H54 (cell line): ENCODE measurements at regions not wholly inside any gene's neighbourhood (a gene's known extent, or its start where the extent isn't known, plus 50 kb on each side); places are given as distances from the start of the nearest gene placed in this dataset.
"Not testable (repeated sequence)": the region's sequence is repeated elsewhere in the genome, so short reads cannot be mapped to it uniquely, and the experiment has no call there.

Experiments used
- DNase-seq: peaks from one replicate; pipeline ENCODE4 v3.0.0; 2011; ENCODE audit warnings: low spot score, mixed read lengths; ENCODE audit not compliant: insufficient read length
- FAIRE-seq: peaks from 3 replicates; lab custom pipeline; 2011; peaks lifted over from hg19 to GRCh38; lab: Jason Lieb, UNC
- POLR2A ChIP-seq: IDR thresholded peaks from 2 replicates; pipeline ENCODE4 v1.6.1; 2011; ENCODE audit warnings: low read depth, mild to moderate bottlenecking, low read length

GRCh38 chr5:112576298-112576925 lies 157.3 kb upstream of the EPB41L4A start:
- TF ChIP-seq POLR2A = no peak
- DNase-seq (no peak), FAIRE-seq (no peak)

- DNase-seq (no peak), FAIRE-seq (no peak)
- no peak for TF ChIP-seq POLR2A
These were observed 158.0 kb upstream of the APC start for GRCh38 chr5:112579599-112580170.

- DNase-seq (no peak), FAIRE-seq (no peak)
- TF ChIP-seq POLR2A = no peak
These were observed 155.8 kb upstream of the APC start for GRCh38 chr5:112581811-112582320.

GRCh38 chr5:112583166-112583565 lies 154.5 kb upstream of the APC start:
- DNase-seq (no peak), FAIRE-seq (no peak)
- TF ChIP-seq POLR2A = no peak

GRCh38 chr5:112584781-112585180 lies 152.9 kb upstream of the APC start:
- no peak for DNase-seq
- no peak for FAIRE-seq
- TF ChIP-seq POLR2A = no peak

GRCh38 chr5:112586596-112587062 lies 151.1 kb upstream of the APC start:
- FAIRE-seq (no peak), DNase-seq (no peak)
- TF ChIP-seq POLR2A = no peak

- FAIRE-seq, DNase-seq: not testable (repeated sequence)
These were observed 146.8 kb upstream of the APC start for GRCh38 chr5:112590858-112591257.

- no peak for DNase-seq
- no peak for FAIRE-seq
- no peak for TF ChIP-seq POLR2A
These were observed 143.4 kb upstream of the APC start for GRCh38 chr5:112594095-112594850.

- no peak for FAIRE-seq
- TF ChIP-seq POLR2A = no peak
- no peak for DNase-seq
These were observed 142.7 kb upstream of the APC start for GRCh38 chr5:112594941-112595340.

GRCh38 chr5:112597831-112598230 lies 139.9 kb upstream of the APC start:
- DNase-seq (no peak), FAIRE-seq (no peak)
- TF ChIP-seq POLR2A = no peak

- not testable (repeated sequence) for FAIRE-seq, DNase-seq
These were observed 137.2 kb upstream of the APC start for GRCh38 chr5:112600510-112600909.

- TF ChIP-seq POLR2A = no peak
- FAIRE-seq (no peak), DNase-seq (no peak)
These were observed 132.7 kb upstream of the APC start for GRCh38 chr5:112604732-112605630.

GRCh38 chr5:112608975-112609374 lies 128.7 kb upstream of the APC start:
- no peak for DNase-seq
- TF ChIP-seq POLR2A = no peak
- no peak for FAIRE-seq
